HuH-7.5 (cell line): ENCODE measurements at regions not wholly inside any gene's neighbourhood (a gene's known extent, or its start where the extent isn't known, plus 50 kb on each side); places are given as distances from the start of the nearest gene placed in this dataset.

Experiments
- DNase-seq: peaks from one replicate; pipeline ENCODE4 v3.0.0; 2011; ENCODE audit warnings: low spot score

- no peak for DNase-seq
These were observed 331.9 kb downstream of the AJAP1 start for GRCh38 chr1:4986306-4986705.

- no peak for DNase-seq
These were observed 330.4 kb downstream of the AJAP1 start for GRCh38 chr1:4984841-4985240.

DNA sequence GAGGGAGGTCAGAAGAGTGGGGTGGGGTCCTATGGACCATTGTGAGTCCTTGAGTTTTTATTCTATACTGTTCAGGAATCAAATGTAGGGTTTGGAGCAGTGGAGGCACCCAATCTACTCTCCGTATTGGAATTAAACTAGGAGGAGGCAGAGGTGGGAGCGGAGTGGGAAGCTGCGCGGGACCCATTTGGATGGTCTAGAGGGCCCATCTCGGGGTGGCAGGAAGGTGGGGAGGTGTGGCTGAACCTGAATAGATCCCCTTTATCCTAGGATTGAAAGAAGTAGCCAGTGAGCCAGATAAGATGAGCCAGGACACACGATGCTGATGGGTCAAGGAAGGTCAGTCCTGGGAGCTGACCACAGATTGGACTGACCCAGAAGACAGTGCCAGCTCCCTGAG, 325.8 kb downstream of the AJAP1 start:
- no peak for DNase-seq

- DNase-seq: no peak
These were observed 324.4 kb downstream of the AJAP1 start for GRCh38 chr1:4978660-4979390.

DNA sequence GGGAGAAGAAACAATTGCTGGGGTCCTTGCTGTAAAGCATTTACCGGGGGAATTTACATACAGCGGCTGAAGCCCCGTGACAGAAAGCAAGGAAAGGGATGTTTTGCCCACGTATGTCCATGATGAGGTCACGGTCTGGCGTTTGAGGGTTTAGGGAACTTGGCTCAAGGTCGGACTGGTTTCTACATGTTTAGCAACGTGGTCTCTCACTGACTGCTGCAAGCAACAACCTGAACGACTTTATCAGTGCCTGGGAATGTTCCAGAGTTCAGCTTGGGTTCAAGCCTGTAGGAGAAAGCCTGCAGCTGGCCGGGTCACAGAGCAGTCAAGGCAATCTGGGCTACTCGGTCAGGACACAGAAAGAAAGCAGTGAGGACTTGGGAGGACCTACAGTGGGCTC, 323.3 kb downstream of the AJAP1 start:
- no peak for DNase-seq

- no peak for DNase-seq
These were observed 322.5 kb downstream of the AJAP1 start for GRCh38 chr1:4976859-4977440.

GRCh38 chr1:4975856-4976255, 321.4 kb downstream of the AJAP1 start:
- DNase-seq: no peak

DNA sequence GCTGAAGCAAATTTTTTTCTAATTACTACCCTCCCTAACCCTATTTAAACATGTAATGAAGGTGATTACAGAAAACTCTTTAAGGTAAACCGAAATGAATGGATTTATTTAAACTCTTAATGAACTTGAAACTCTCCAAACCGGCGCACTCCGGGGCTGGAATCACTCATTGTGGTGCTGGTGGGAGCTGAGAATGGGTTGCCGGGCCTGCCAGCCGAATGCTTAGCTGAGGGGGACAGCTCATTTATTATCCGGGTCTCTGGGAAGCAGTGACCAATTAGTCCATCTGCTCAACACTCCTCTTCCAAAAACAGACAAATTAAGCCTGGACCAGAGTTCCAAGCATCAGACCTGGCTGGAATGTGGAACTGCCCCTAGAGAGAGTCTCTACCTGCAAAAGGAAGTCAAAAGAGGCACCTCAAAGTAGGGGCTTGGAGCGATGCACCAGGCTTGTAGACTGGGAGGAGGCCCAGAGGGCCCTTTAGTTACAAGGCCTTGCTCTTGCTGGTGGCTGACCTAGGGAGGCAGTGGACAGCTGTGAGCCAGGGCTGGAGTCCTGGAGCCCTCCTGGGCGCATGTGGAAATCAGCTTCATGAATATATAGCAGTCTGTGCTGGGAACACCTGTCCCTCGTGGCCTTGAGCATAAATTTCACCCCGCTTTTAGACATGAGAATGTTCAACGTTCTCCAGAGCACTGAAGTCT, 320.7 kb downstream of the AJAP1 start:
- DNase-seq: no peak

- DNase-seq: no peak
These were observed 318.9 kb downstream of the AJAP1 start for GRCh38 chr1:4973341-4973740.

GRCh38 chr1:4972761-4973320, 318.4 kb downstream of the AJAP1 start:
- no peak for DNase-seq

GRCh38 chr1:4971666-4972065, 317.3 kb downstream of the AJAP1 start:
- DNase-seq: no peak

DNA sequence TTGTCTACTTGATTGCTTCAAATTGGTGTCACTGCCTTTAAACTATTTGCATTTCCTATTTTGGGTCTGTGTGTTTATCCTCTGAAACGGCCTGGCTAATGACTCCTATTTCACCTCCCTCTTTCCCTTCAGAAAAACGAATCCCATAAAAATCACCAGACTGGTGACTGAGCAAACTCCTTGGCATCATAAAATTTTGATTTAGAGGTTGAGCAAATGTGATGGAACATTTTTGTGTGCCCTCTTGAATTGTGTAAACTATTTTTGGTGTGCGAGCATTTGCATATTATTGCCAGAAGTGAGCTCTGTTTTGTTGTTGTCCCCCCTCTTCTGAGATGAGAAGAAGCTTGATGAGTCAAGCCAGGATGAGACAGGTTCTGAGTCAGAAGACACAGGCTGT, 316.1 kb downstream of the AJAP1 start:
- DNase-seq: no peak

DNA sequence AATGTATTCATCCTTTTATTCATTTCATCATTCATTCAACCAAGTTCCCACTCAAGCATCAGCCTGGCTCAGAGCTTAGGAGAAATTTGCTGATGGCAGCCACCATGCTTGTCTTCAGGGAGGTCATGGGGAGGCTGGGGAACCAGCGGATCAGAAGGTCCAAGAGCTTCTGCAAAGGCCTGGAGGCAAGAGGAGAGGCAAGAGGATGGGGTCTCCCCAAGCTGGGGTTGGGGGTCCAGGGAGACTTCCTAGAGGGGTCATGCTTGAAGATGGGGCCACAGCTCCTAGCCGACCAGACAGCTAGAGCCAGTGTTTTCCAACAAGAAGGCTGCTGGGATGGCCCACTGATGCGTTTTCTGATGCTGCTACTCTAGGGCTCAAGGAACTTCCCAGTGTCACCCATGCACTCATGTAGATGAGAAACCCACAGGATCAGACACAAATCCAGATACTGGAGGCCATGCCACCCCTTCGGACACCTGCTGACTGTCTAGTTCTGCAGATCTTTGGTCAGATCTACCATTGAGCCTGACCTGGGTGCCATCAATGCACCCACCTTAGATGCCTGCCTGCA, 315.2 kb downstream of the AJAP1 start:
- no peak for DNase-seq

DNA sequence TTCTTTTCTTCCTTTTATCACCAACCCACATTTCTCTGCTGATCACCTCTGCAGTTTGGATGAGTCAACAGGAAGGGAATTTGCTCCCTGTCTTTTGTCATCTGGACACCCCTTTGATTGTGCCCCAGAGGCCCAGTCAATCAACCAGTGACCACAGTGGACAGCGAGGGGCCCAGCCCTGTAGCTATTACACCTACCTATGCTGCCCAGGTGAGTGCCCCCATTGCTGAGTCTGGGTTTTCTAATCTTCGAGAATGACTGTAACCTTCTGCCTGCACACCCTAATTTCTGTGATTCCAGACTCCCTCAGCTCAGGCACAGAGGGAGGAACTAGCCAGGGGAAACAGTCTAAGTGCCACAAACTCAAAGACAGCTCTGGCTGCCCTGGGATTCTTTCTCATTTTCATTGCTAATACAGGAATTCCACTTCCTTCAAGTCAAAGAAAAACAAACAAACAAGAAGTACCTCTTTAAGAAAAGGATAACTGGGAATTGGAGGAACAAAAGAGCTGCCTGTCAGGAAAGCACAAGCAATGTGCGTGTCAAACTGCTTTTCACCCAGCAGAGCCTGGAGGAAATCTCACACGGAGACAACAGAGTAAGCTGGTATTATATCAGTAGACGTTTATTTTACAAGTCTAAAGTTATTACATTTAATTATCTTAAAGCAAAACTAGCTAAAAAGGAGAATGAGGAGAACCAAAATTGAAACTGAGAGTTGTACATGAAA, 311.1 kb downstream of the AJAP1 start:
- no peak for DNase-seq

DNA sequence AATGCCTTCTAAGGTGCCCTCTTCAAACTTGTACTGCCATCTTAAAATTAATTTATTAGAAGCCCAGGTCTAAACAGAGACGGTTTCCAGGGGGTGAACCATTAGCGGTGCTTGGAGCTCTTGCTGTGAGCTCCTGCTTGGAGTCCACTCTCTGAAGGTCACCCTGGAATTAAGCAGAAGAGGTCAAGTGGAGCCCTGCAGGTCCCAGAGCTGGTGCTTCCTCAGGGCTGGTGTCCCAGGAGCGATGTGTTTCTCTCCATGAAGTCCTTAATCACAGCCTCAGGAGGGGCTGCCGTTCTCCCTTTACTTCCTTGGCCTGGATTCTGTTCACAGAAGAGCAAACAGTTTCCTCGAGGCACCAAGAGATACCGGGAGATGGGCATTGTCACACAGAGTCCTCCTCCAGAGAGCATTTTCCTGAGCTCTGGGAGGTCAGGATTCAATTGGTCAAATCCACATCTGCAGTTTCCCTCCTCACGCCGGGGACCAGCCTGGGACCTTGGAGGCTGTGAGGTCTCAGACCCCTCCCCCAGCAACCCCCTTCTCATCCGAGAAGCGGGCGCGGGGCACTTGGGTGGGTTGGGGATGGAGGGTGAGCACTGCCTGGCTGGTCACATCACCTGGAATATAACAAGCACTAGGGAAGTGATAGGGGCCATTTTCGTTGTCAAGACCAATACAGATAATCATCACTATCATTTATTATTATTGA, 310.4 kb downstream of the AJAP1 start:
- DNase-seq: no peak

GRCh38 chr1:4963251-4963650, 308.8 kb downstream of the AJAP1 start:
- no peak for DNase-seq

DNA sequence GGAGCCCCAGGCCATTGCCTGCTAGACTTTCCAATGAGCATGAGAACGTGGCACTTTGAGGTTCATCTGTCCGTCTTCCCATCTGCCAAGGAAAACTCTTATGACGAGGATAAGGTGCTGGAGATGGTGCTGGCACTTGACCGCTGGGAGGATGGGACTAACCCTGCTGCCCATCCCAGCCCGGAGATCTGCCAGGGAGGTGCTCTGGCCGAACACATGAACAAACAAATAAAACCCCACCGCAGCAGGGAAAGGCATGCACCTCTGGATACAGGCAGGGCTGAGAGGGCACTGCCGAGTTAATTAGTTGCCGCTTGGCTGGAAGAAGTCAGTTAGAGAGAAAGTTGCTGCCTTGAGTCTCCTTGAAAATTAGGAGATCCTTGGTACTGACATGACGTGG, 308.4 kb downstream of the AJAP1 start:
- DNase-seq: no peak

DNA sequence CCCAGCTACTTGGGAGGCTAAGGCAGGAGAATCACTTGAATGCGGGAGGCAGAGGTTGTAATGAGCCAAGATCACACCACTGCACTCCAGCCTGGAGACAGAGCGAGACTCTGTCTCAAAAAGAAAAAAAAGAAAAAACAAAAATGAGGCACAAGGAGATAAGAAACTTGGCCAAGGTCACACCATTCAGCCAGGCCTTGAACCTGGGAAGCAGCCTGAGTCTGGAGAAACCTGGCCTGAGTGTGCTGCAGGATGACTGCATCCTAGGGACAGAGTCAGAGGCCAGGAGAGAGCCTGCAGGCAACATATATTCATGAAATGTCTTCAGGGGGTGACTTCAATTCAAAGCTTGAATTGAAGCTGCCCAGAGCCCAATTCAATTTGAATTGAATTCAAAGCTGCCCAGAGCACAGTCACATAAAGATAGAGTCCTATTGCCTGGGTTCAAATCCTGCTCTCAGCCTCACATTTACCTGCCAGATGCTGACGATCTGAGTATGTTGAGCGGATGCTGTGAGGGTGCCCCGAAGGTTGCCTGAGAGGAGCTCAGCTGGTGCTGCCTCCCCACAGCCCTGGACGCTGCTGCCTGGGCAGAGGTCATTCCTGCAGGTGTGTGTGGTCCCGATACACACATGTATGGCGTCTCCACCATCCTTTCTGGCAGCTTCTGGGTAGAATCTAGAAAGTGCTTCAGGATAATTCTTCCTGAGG, 307.7 kb downstream of the AJAP1 start:
- DNase-seq: no peak

DNA sequence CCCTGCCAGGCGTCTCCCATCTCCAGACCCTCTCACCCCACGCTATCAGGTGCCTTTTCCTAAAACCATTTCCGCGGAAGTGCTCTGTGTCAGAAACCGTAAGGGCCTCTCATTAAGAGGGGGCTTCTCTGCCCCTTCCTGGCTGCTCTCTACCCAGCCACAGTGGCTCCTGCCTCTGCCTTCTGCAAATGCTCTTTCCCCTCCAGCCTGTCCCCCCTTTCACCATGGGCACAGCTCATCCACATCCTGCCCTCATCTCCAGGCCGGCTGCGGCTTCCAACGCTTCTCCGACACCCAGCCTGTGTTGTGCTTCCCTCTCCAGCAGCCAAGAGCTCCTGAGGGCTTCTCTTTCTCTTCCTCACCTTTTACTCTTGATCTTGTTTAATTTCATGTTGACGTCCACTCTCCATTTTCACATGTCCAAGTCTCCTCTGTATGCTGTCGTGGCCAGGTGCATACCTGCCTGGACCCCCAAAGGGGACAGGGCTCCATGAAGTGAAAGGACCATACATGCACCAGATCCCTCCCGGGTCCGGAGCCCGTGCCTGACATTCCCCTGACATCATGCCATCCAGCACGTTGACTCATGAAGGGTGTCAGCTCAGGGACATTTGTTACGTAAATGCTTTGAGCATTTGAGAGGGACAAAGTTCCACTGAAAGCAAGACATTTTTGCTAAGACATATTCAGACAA, 306.5 kb downstream of the AJAP1 start:
- DNase-seq: no peak

DNA sequence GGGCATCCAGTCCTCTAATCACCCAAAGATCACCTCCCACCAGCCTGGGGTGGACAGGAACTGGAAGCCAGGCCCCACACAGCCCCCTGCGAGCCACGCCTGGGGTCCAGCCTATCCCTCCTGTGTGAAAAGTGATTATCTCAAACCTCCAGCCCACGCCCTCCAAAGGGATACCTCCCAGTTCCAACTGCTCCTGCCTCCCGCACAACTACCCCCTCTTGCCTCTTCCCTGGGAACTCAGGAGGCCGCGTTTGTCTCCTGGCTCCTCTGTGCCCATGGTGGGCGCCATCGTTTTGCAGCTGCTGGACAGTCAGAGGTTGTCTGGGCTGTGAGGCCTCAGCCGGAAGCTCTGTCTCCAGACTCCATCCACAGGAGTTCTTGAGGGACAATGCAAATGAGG, 305.9 kb downstream of the AJAP1 start:
- DNase-seq: no peak
